MCF 10A (cell line): ENCODE measurements at regions not wholly inside any gene's neighbourhood (a gene's known extent, or its start where the extent isn't known, plus 50 kb on each side); places are given as distances from the start of the nearest gene placed in this dataset.
A peak's percentile ranks its signal among the peaks of the same experiment; 100 is the strongest.

Source experiments
- BruUV-seq: library from RNA; stranded (reverse); fragments of 400-500 nt; replicated peaks from 2 replicates; lab custom pipeline; 2021; lab: Mats Ljungman, UMichigan
- CTCF ChIA-PET: fragments of 300-600 bp; sonication (Branson Sonifier 250); formaldehyde crosslinking; extraction: SDS; loops from one replicate; lab custom pipeline; 2021; ENCODE audit warnings: antibody characterized with exemption, inconsistent platforms; lab: Yijun Ruan, JAX
- POLR2A ChIA-PET: fragments of 300-600, 350-650 bp; sonication (Branson Sonifier 250); formaldehyde crosslinking; extraction: SDS; loops from one replicate; lab custom pipeline; 2020; ENCODE audit warnings: antibody characterized with exemption, inconsistent platforms; lab: Yijun Ruan, JAX
- DNase-seq: peaks from one replicate; pipeline ENCODE4 v3.0.0-alpha.2; 2018; ENCODE audit not compliant: unreplicated experiment
- H3K27ac Mint-ChIP-seq: one replicate; pipeline ENCODE4 v1.8.0; 2022; ENCODE audit warnings: mild to moderate bottlenecking, low read depth, mixed read lengths; ENCODE audit not compliant: unreplicated experiment
- H3K27me3 Mint-ChIP-seq: one replicate; pipeline ENCODE4 v1.8.0; 2022; ENCODE audit warnings: mixed read lengths; ENCODE audit not compliant: insufficient read depth, unreplicated experiment
- H3K36me3 Mint-ChIP-seq: one replicate; pipeline ENCODE4 v1.8.0; 2022; ENCODE audit warnings: mild to moderate bottlenecking, moderate library complexity, mixed read lengths; ENCODE audit not compliant: insufficient read depth, unreplicated experiment
- H3K4me1 Mint-ChIP-seq: one replicate; pipeline ENCODE4 v1.8.0; 2022; ENCODE audit warnings: mixed read lengths; ENCODE audit not compliant: insufficient read depth, unreplicated experiment
- H3K4me3 Mint-ChIP-seq: one replicate; pipeline ENCODE4 v1.8.0; 2022; ENCODE audit warnings: mild to moderate bottlenecking, moderate library complexity, mixed read lengths; ENCODE audit not compliant: unreplicated experiment
- H3K9me3 Mint-ChIP-seq: one replicate; pipeline ENCODE4 v1.8.0; 2022; ENCODE audit warnings: mixed read lengths; ENCODE audit not compliant: unreplicated experiment
- CTCF ChIP-seq: fragments of 200-600 bp; IDR thresholded peaks from one replicate; pipeline ENCODE4 v1.8.0; 2022; ENCODE audit warnings: antibody characterized with exemption, mild to moderate bottlenecking; ENCODE audit not compliant: unreplicated experiment
- intact Hi-C: fragments of 100-400 bp; cut with micrococcal nuclease; formaldehyde crosslinking; loops from 2 replicates; pipeline ENCODE4 v1.14.1; 2022

GRCh38 chr5:125695996-125696655 lies 727.1 kb upstream of the GRAMD2B start:
- ChIA-PET CTCF (interaction anchor here (0.6 to 0.9 kb wide), 3 partner anchors 22 to 211 kb away, joined by 3 read pairs; no protein-coding TSS in a partner anchor), POLR2A (interaction anchor here (0.9 to 1.9 kb wide), 2 partner anchors 9 to 287 kb away, joined by 3 to 8 read pairs; no protein-coding TSS in a partner anchor)
- Mint-ChIP-seq H3K4me3 (no peak overlapping the region), H3K4me1 (peaks cover 18% of the 10 kb centered on the region), H3K9me3 (peaks cover 2% of the 10 kb centered on the region), H3K27me3 (no peaks in the 10 kb centered on the region), H3K27ac (peak overlapping the region; percentile 9), H3K36me3 (no peaks in the 10 kb centered on the region)
- BruUV-seq, result no TSS peak
- no peak for DNase-seq
- TF ChIP-seq CTCF, result no peak
- intact Hi-C loops, result no loop called here

- no peaks in the 10 kb centered on the region for H3K9me3 Mint-ChIP-seq
- H3K4me3 Mint-ChIP-seq, result no peak overlapping the region
- H3K4me1 Mint-ChIP-seq, result peaks cover 18% of the 10 kb centered on the region
- no peaks in the 10 kb centered on the region for H3K27me3 Mint-ChIP-seq
- POLR2A ChIA-PET, result interaction anchor here (0.6 to 1.9 kb wide), 4 partner anchors 8 to 352 kb away, joined by 3 to 8 read pairs (median 4); no protein-coding TSS in a partner anchor
- DNase-seq, result peak; percentile 47
- BruUV-seq, result no TSS peak
- intact Hi-C loops, result no loop called here
- no peak for TF ChIP-seq CTCF
- no peaks in the 10 kb centered on the region for H3K36me3 Mint-ChIP-seq
- H3K27ac Mint-ChIP-seq, result peak overlapping the region; percentile 9
- CTCF ChIA-PET, result interaction anchor here (0.6 to 0.9 kb wide), 2 partner anchors 22 to 211 kb away, joined by 3 read pairs; no protein-coding TSS in a partner anchor
These were observed 726.4 kb upstream of the GRAMD2B start for GRCh38 chr5:125696762-125697161.

- TF ChIP-seq CTCF, result no peak
- no peak for DNase-seq
- CTCF ChIA-PET, result interaction anchor here (0.5 to 0.7 kb wide), 2 partner anchors 34 to 118 kb away, joined by 3 read pairs; no protein-coding TSS in a partner anchor
- intact Hi-C loops, result no loop called here
- Mint-ChIP-seq H3K27ac (no peak overlapping the region), H3K9me3 (no peaks in the 10 kb centered on the region), H3K27me3 (no peaks in the 10 kb centered on the region), H3K4me3 (no peak overlapping the region), H3K36me3 (no peaks in the 10 kb centered on the region), H3K4me1 (peaks cover 18% of the 10 kb centered on the region)
- POLR2A ChIA-PET, result interaction anchor here (1.1 to 1.3 kb wide), 2 partner anchors 24 to 892 kb away, joined by 3 to 6 read pairs; no protein-coding TSS in a partner anchor
- BruUV-seq, result no TSS peak
These were observed 724.8 kb upstream of the GRAMD2B start for GRCh38 chr5:125698420-125698819.

GRCh38 chr5:125699860-125700259 lies 723.3 kb upstream of the GRAMD2B start:
- Mint-ChIP-seq H3K9me3 (peaks cover 9% of the 10 kb centered on the region), H3K27ac (no peak overlapping the region), H3K36me3 (no peaks in the 10 kb centered on the region), H3K27me3 (no peaks in the 10 kb centered on the region), H3K4me3 (no peak overlapping the region), H3K4me1 (peaks cover 18% of the 10 kb centered on the region)
- no peak for TF ChIP-seq CTCF
- ChIA-PET CTCF (no interaction called here), POLR2A (interaction anchor here (0.6 kb wide), 1 partner anchor 449 kb away, joined by 3 read pairs; no protein-coding TSS in a partner anchor)
- BruUV-seq, result no TSS peak
- intact Hi-C loops, result no loop called here
- no peak for DNase-seq
